Neural progenitor cell (in vitro differentiated cells): ENCODE measurements at regions not wholly inside any gene's neighbourhood (a gene's known extent, or its start where the extent isn't known, plus 50 kb on each side); places are given as distances from the start of the nearest gene placed in this dataset.
"Not testable (repeated sequence)": the region's sequence is repeated elsewhere in the genome, so short reads cannot be mapped to it uniquely, and the experiment has no call there.

Experiments used
- DNase-seq: peaks from one replicate; pipeline ENCODE4 v3.0.0-alpha.2; 2016; ENCODE audit warnings: low spot score
- H2AFZ ChIP-seq: fragments of 200-600 bp; sonication (generic); replicated peaks from 2 replicates; pipeline ENCODE4 v1.6.1; 2016; ENCODE audit warnings: antibody characterized with exemption
- H3F3A ChIP-seq: fragments of 200-600 bp; sonication (generic); 2 replicates; pipeline ENCODE4 v1.6.1; 2016; ENCODE audit warnings: antibody characterized with exemption, low read depth
- H3K27ac ChIP-seq: fragments of 200-600 bp; sonication (generic); 2 replicates; pipeline ENCODE4 v1.5.1; 2016; ENCODE audit warnings: mild to moderate bottlenecking
- H3K27me3 ChIP-seq: fragments of 200-600 bp; sonication (generic); 2 replicates; pipeline ENCODE4 v1.6.1; 2016; ENCODE audit warnings: mild to moderate bottlenecking, moderate library complexity
- H3K36me3 ChIP-seq: fragments of 200-600 bp; sonication (generic); 2 replicates; pipeline ENCODE4 v1.5.1; 2016
- H3K4me1 ChIP-seq: fragments of 200-600 bp; sonication (generic); 2 replicates; pipeline ENCODE4 v1.6.1; 2016; ENCODE audit warnings: mixed run types
- H3K4me2 ChIP-seq: fragments of 200-600 bp; sonication (generic); 2 replicates; pipeline ENCODE4 v1.6.1; 2016
- H3K4me3 ChIP-seq: fragments of 200-600 bp; sonication (generic); 2 replicates; pipeline ENCODE4 v1.5.1; 2016
- H3K79me2 ChIP-seq: fragments of 200-600 bp; sonication (generic); 2 replicates; pipeline ENCODE4 v1.6.1; 2016; ENCODE audit warnings: low read depth
- H3K9ac ChIP-seq: fragments of 200-600 bp; sonication (generic); 2 replicates; pipeline ENCODE4 v1.6.1; 2016
- H3K9me3 ChIP-seq: fragments of 200-600 bp; sonication (generic); 2 replicates; pipeline ENCODE4 v1.5.1; 2016; ENCODE audit warnings: low read depth
- H4K20me1 ChIP-seq: fragments of 200-600 bp; sonication (generic); 2 replicates; pipeline ENCODE4 v1.6.1; 2016; ENCODE audit warnings: low read depth
- H3K27ac Mint-ChIP-seq: 3 replicates; pipeline ENCODE4 v1.8.0; 2021; ENCODE audit warnings: mixed read lengths
- H3K27me3 Mint-ChIP-seq: 2 replicates; pipeline ENCODE4 v1.8.0; 2022; ENCODE audit warnings: low read depth, mild to moderate bottlenecking, inconsistent platforms, moderate library complexity, mixed read lengths; ENCODE audit not compliant: insufficient read depth
- H3K36me3 Mint-ChIP-seq: 3 replicates; pipeline ENCODE4 v1.8.0; 2021; ENCODE audit warnings: mixed read lengths
- H3K4me1 Mint-ChIP-seq: 3 replicates; pipeline ENCODE4 v1.8.0; 2021; ENCODE audit warnings: mixed read lengths
- H3K4me3 Mint-ChIP-seq: 3 replicates; pipeline ENCODE4 v1.8.0; 2021; ENCODE audit warnings: mild to moderate bottlenecking, moderate library complexity, mixed read lengths
- H3K9me3 Mint-ChIP-seq: 3 replicates; pipeline ENCODE4 v1.8.0; 2020; ENCODE audit warnings: mixed read lengths
- EZH2 ChIP-seq: fragments of 200-600 bp; sonication (generic); IDR thresholded peaks from 2 replicates; pipeline ENCODE4 v1.6.1; 2017; ENCODE audit warnings: antibody characterized with exemption, mild to moderate bottlenecking, moderate library complexity
- EZH2phosphoT487 ChIP-seq: fragments of 200-600 bp; sonication (generic); IDR thresholded peaks from 2 replicates; pipeline ENCODE4 v1.6.1; 2017; ENCODE audit warnings: antibody characterized with exemption
- TF ChIP-seq, protein P1 (sequence below): fragments of 200-600 bp; sonication (generic); IDR thresholded peaks from 2 replicates; pipeline ENCODE4 v1.5.1; 2017; ENCODE audit warnings: antibody characterized with exemption, mild to moderate bottlenecking

DNA sequence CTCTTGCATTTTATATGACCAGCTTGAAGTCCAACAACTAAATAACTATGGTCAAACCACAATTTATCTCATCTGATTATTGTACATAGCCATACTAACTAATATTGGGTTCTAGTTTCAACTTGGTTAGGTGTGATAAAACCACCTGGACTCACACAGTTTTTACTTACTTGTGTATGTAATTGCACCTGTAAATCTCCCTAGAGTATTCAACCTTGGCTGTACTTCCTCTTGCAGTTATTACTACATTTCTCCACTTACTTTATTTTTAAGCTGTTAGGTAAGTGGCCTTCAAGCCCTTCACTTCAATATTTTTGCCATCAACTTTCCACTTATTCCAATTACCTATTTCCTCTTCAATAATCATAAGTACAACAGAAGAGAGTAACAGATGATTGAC, 115.8 kb upstream of the ANKRD50 start:
- TF ChIP-seq, protein P1, sequence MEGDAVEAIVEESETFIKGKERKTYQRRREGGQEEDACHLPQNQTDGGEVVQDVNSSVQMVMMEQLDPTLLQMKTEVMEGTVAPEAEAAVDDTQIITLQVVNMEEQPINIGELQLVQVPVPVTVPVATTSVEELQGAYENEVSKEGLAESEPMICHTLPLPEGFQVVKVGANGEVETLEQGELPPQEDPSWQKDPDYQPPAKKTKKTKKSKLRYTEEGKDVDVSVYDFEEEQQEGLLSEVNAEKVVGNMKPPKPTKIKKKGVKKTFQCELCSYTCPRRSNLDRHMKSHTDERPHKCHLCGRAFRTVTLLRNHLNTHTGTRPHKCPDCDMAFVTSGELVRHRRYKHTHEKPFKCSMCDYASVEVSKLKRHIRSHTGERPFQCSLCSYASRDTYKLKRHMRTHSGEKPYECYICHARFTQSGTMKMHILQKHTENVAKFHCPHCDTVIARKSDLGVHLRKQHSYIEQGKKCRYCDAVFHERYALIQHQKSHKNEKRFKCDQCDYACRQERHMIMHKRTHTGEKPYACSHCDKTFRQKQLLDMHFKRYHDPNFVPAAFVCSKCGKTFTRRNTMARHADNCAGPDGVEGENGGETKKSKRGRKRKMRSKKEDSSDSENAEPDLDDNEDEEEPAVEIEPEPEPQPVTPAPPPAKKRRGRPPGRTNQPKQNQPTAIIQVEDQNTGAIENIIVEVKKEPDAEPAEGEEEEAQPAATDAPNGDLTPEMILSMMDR: no peak
- no peak for TF ChIP-seq EZH2
- TF ChIP-seq EZH2phosphoT487: no peak
- Histone ChIP-seq H3K9me3 (no peaks in the 10 kb centered on the region), H3K4me3 (no peak overlapping the region), H3K4me2 (no peak overlapping the region), H3K27me3 (no peaks in the 10 kb centered on the region), H3K4me1 (no peaks in the 10 kb centered on the region), H3K9ac (no peak overlapping the region), H3K36me3 (no peaks in the 10 kb centered on the region), H3K27ac (no peak overlapping the region), H3K79me2 (no peaks in the 10 kb centered on the region), H3F3A (no peaks in the 10 kb centered on the region), H2AFZ (no peak overlapping the region), H4K20me1 (no peaks in the 10 kb centered on the region)
- DNase-seq: no peak
- Mint-ChIP-seq H3K4me1 (no peaks in the 10 kb centered on the region), H3K27ac (no peak overlapping the region), H3K4me3 (no peak overlapping the region), H3K27me3 (no peaks in the 10 kb centered on the region), H3K36me3 (no peaks in the 10 kb centered on the region), H3K9me3 (peaks cover 8% of the 10 kb centered on the region)

DNA sequence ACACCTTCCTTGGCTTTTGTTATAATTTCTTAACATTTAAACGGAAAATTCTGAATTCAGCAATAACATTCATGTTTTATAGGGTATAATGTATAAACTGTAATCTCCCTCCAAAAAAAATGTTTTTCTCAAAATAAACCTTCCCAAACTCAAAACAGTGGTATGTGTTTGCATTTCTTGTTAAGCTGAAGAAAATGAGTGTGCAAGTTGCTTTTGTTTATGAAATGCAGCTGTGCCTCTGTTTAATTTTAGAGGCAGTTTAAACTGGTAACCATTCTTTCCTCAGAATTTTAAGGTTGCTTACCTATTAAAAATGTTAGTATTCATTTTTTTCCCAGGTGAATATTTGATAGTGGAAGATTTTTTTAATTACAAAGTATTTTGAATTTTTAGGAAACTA, 105.0 kb upstream of the ANKRD50 start:
- DNase-seq: no peak
- H3K9ac ChIP-seq: no peak overlapping the region
- no peaks in the 10 kb centered on the region for H3K36me3 ChIP-seq
- H3K9me3 ChIP-seq: no peaks in the 10 kb centered on the region
- H3K4me1 Mint-ChIP-seq: no peaks in the 10 kb centered on the region
- H4K20me1 ChIP-seq: no peaks in the 10 kb centered on the region
- no peaks in the 10 kb centered on the region for H3K27me3 Mint-ChIP-seq
- no peaks in the 10 kb centered on the region for H3K4me1 ChIP-seq
- H3K79me2 ChIP-seq: no peaks in the 10 kb centered on the region
- peaks cover 2% of the 10 kb centered on the region for H3K9me3 Mint-ChIP-seq
- H3K27ac Mint-ChIP-seq: no peak overlapping the region
- TF ChIP-seq, protein P1: no peak
- no peak for TF ChIP-seq EZH2
- TF ChIP-seq EZH2phosphoT487: no peak
- H3F3A ChIP-seq: no peaks in the 10 kb centered on the region
- H3K27me3 ChIP-seq: no peaks in the 10 kb centered on the region
- H3K27ac ChIP-seq: no peak overlapping the region
- no peak overlapping the region for H2AFZ ChIP-seq
- no peak overlapping the region for H3K4me3 Mint-ChIP-seq
- no peaks in the 10 kb centered on the region for H3K36me3 Mint-ChIP-seq
- H3K4me2 ChIP-seq: no peak overlapping the region
- no peak overlapping the region for H3K4me3 ChIP-seq

DNA sequence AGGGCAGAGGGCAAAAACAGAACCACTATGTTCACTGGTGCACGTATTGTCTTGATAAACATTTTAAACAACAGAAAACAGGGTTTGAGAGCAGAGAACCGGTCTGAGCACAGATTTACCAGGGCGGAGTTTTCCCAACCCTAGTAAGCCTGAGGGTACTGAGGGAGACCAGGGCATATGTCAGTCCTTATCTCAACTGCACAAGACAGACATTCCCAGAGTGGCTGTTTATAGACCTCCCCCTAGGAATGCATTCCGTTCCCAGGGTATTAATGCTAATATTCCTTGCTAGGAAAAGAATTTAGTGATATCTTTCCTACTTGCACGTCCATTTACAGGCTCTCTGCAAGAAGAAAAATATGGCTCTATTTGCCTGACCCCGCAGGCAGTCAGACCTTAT, 99.7 kb upstream of the ANKRD50 start:
- H3K79me2 ChIP-seq, H3K4me1 ChIP-seq, H3K4me3 Mint-ChIP-seq, DNase-seq, H3K4me3 ChIP-seq, H3K27ac Mint-ChIP-seq, H3F3A ChIP-seq, H3K9ac ChIP-seq, H3K36me3 Mint-ChIP-seq, H3K27me3 ChIP-seq, H3K4me1 Mint-ChIP-seq, H4K20me1 ChIP-seq, H3K27ac ChIP-seq, H3K36me3 ChIP-seq, H3K27me3 Mint-ChIP-seq, H2AFZ ChIP-seq, H3K9me3 ChIP-seq, H3K4me2 ChIP-seq: not testable (repeated sequence)
- peaks cover 11% of the 10 kb centered on the region for H3K9me3 Mint-ChIP-seq

DNA sequence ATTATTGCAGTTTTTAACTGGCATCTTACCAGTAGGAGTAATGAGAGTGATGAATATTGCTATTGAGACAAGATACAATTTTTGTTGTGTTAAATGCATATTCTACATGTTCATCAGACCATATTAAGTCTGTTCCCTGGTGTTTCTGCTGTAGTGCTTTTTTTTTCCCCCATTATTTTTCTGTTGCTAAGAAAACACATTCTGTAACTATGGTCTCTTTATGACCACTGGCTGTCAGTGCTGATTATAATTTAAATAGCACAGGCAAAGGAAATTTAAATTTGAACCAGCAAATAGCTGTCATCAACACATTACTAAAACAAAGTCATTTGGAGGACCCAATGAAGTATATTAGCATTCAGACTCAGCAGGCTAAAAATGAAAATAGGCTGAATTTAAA, 98.3 kb upstream of the ANKRD50 start:
- Histone ChIP-seq H3K27ac (no peak overlapping the region), H3K79me2 (no peaks in the 10 kb centered on the region), H3K4me2 (no peak overlapping the region), H2AFZ (no peak overlapping the region), H3K9ac (no peak overlapping the region), H3F3A (no peaks in the 10 kb centered on the region), H3K9me3 (no peaks in the 10 kb centered on the region), H3K4me3 (no peak overlapping the region), H3K36me3 (no peaks in the 10 kb centered on the region), H4K20me1 (no peaks in the 10 kb centered on the region), H3K4me1 (peaks cover 3% of the 10 kb centered on the region), H3K27me3 (no peaks in the 10 kb centered on the region)
- TF ChIP-seq, protein P1: no peak
- TF ChIP-seq EZH2phosphoT487 (no peak), EZH2 (no peak)
- Mint-ChIP-seq H3K9me3 (peaks cover 11% of the 10 kb centered on the region), H3K4me3 (no peak overlapping the region), H3K36me3 (peaks cover 3% of the 10 kb centered on the region), H3K27ac (no peak overlapping the region), H3K27me3 (no peaks in the 10 kb centered on the region), H3K4me1 (no peaks in the 10 kb centered on the region)
- no peak for DNase-seq
